GM23338 (cell line): ENCODE measurements at regions not wholly inside any gene's neighbourhood (a gene's known extent, or its start where the extent isn't known, plus 50 kb on each side); places are given as distances from the start of the nearest gene placed in this dataset.

Source experiments
- CTCF ChIP-seq, 2 experiments: fragments of 200-600 bp in 1 of 2; sonication (generic) in 1 of 2; conservative IDR thresholded peaks; 2 replicates each; pipeline versions ENCODE4 v1.5.1 to v1.6.1; 2016 to 2017; ENCODE audit warnings: antibody characterized with exemption in 2 of 2, low read depth in 2 of 2, mild to moderate bottlenecking in 2 of 2, moderate library complexity in 1 of 2
- EZH2 ChIP-seq: fragments of 200-600 bp; sonication (generic); IDR thresholded peaks from one replicate; pipeline ENCODE4 v1.8.0; 2017; ENCODE audit warnings: antibody characterized with exemption, mild to moderate bottlenecking, low read depth; ENCODE audit not compliant: unreplicated experiment
- NANOG ChIP-seq: IDR thresholded peaks from 2 replicates; pipeline ENCODE4 v1.6.1; 2016; ENCODE audit warnings: antibody characterized with exemption, borderline replicate concordance
- POLR2AphosphoS5 ChIP-seq: IDR thresholded peaks from 2 replicates; pipeline ENCODE4 v1.6.1; 2016; ENCODE audit warnings: antibody characterized with exemption, low read depth
- REST ChIP-seq: IDR thresholded peaks from one replicate; pipeline ENCODE4 v1.6.1; 2018; ENCODE audit warnings: antibody characterized with exemption; ENCODE audit not compliant: unreplicated experiment

GRCh38 chr10:78316451-78316931, 282.8 kb downstream of the RPS24 start:
- TF ChIP-seq EZH2 (no peak), CTCF (conservative IDR thresholded peaks at IDR 0.05; ENCODE audit: low read depth in 2 of 2) (no peak), NANOG (no peak), REST (no peak), POLR2AphosphoS5 (no peak)
